Adrenal gland (tissue), 9 donors: ENCODE measurements at regions not wholly inside any gene's neighbourhood (a gene's known extent, or its start where the extent isn't known, plus 50 kb on each side); places are given as distances from the start of the nearest gene placed in this dataset.

Experiments
- DNase-seq, 7 donors: peaks; one replicate each; pipeline ENCODE4 v3.0.0-alpha.2; 2019 to 2020
- H3K27ac ChIP-seq, 5 donors: fragments of 200-600 bp; sonication (generic) in 4 of 5; 1 replicate in 3 of 5; 2 replicates in 2 of 5; pipeline versions ENCODE4 v1.5.1 to v1.8.0; 2016 to 2020; ENCODE audit warnings: mild to moderate bottlenecking in 1 of 5
- H3K27me3 ChIP-seq: fragments of 200-600 bp; 2 replicates; pipeline ENCODE4 v1.8.0; 2021
- H3K36me3 ChIP-seq, 2 donors: fragments of 200-600 bp; replicated peaks in 1 of 2; 1 replicate in 1 of 2; 2 replicates in 1 of 2; pipeline versions ENCODE4 v1.5.1 to v1.8.0; 2018 to 2022
- H3K4me1 ChIP-seq, 2 donors: fragments of 200-600 bp; replicated peaks in 1 of 2; 1 replicate in 1 of 2; 2 replicates in 1 of 2; pipeline versions ENCODE4 v1.5.1 to v1.8.0; 2018 to 2021
- H3K4me3 ChIP-seq, 4 donors: fragments of 200-600 bp; sonication (generic) in 3 of 4; one replicate each; pipeline ENCODE4 v1.5.1; 2016 to 2018
- H3K9me3 ChIP-seq, 3 donors: fragments of 200-600 bp; sonication (generic) in 1 of 3; replicated peaks in 1 of 3; 1 replicate in 2 of 3; 2 replicates in 1 of 3; pipeline versions ENCODE4 v1.5.1 to v1.8.0; 2016 to 2021
- POLR2A ChIP-seq, 2 donors: fragments of 450-650 bp; IDR thresholded peaks; one replicate each; pipeline ENCODE4 v1.6.1; 2017; ENCODE audit warnings: antibody characterized with exemption in 2 of 2, mild to moderate bottlenecking in 2 of 2, moderate library complexity in 1 of 2
- WGBS, 4 donors: extraction: QIAGEN DNeasy Blood & Tissue Kit in 2 of 4; methylation state at CpG; one replicate each; pipeline versions ENCODE4 v1.1.5 to v1.1.7; 2013 to 2017; 5-methylcytosine and 5-hydroxymethylcytosine counted together
- intact Hi-C, 2 donors: fragments of 100-400 bp; cut with DNase I; formaldehyde crosslinking; loops; one replicate each; pipeline versions ENCODE4 v1.14.1 to v1.15.0; 2022 to 2023
- TF ChIP-seq, protein P1 (sequence below), 6 experiments: fragments of 450-650 bp in 4 of 6; fragments of 200-600 bp in 2 of 6; sonication (generic) in 1 of 6; IDR thresholded peaks; 1 replicate in 5 of 6; 2 replicates in 1 of 6; pipeline versions ENCODE4 v1.5.1 to v1.8.0; 2016 to 2021; ENCODE audit warnings: antibody characterized with exemption in 6 of 6, mild to moderate bottlenecking in 2 of 6, moderate library complexity in 1 of 6
- donor health status: healthy with polysubstance abuse.
- donor health status: Bipolar disorder and iron deficiency.
- donor health status: DM: yes; HTN: yes; CAD: no.
- donor health status: DM: no; HTN: no; CAD: no.
- donor health status: DM: no; HTN: no; CAD: no.

DNA sequence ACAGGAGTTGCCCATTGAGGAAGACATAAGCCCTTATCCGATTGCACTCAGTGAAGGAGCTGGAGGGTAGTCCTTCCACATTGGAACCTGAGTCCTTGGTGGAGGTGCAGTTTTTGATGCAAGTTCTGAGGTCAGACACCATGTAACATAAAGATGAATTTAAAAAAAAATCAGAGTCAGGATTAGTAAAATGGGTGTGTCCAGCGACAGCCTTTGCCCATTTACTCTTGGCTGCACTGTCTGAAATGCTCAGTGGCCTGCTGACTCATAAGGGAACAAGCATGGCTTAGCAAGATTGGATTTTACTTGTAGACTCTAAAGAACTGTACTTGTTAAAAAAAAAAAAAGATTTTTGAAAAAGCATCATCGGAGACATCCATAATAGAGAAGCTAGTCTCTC lies 241.1 kb upstream of the TOPAZ1 start:
- H3K27ac ChIP-seq = no peak overlapping the region
- no peak for DNase-seq
- no peaks in the 10 kb centered on the region for H3K36me3 ChIP-seq
- H3K4me3 ChIP-seq = no peak overlapping the region
- peaks cover 20 to 38% of the 10 kb centered on the region in 2 donors for H3K4me1 ChIP-seq
- H3K9me3 ChIP-seq = no peaks in the 10 kb centered on the region
- 79 to 89% (median 86%) methylated on average over 3 of the region's 3 CpGs for WGBS, 4 donors
- intact Hi-C loops = no loop called here
- no peak for TF ChIP-seq POLR2A (IDR thresholded peaks at IDR 0.05)
- TF ChIP-seq, protein P1, sequence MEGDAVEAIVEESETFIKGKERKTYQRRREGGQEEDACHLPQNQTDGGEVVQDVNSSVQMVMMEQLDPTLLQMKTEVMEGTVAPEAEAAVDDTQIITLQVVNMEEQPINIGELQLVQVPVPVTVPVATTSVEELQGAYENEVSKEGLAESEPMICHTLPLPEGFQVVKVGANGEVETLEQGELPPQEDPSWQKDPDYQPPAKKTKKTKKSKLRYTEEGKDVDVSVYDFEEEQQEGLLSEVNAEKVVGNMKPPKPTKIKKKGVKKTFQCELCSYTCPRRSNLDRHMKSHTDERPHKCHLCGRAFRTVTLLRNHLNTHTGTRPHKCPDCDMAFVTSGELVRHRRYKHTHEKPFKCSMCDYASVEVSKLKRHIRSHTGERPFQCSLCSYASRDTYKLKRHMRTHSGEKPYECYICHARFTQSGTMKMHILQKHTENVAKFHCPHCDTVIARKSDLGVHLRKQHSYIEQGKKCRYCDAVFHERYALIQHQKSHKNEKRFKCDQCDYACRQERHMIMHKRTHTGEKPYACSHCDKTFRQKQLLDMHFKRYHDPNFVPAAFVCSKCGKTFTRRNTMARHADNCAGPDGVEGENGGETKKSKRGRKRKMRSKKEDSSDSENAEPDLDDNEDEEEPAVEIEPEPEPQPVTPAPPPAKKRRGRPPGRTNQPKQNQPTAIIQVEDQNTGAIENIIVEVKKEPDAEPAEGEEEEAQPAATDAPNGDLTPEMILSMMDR (IDR thresholded peaks at IDR 0.05) = no peak
- H3K27me3 ChIP-seq = peaks cover 72% of the 10 kb centered on the region

GRCh38 chr3:44001072-44001471 lies 240.6 kb upstream of the TOPAZ1 start:
- 67 to 77% (median 72%) methylated on average over 3 of the region's 3 CpGs for WGBS, 4 donors
- TF ChIP-seq POLR2A (IDR thresholded peaks at IDR 0.05) = no peak
- TF ChIP-seq, protein P1 (IDR thresholded peaks at IDR 0.05) = no peak

GRCh38 chr3:44003801-44004200 lies 237.9 kb upstream of the TOPAZ1 start:
- Histone ChIP-seq H3K4me3 (no peak overlapping the region), H3K4me1 (peaks cover 8% of the 10 kb centered on the region in 2 donors), H3K27ac (no peak overlapping the region), H3K27me3 (peaks cover 50% of the 10 kb centered on the region), H3K9me3 (no peaks in the 10 kb centered on the region), H3K36me3 (no peaks in the 10 kb centered on the region)
- 66 to 70% (median 67%) methylated on average over 6 of the region's 6 CpGs for WGBS, 4 donors
- DNase-seq = no peak
- TF ChIP-seq, protein P1 (IDR thresholded peaks at IDR 0.05) = no peak
- no peak for TF ChIP-seq POLR2A (IDR thresholded peaks at IDR 0.05)
- intact Hi-C loops = no loop called here

More at GRCh38 chr3:44001072-44001471, 240.6 kb upstream of the TOPAZ1 start:
- Histone ChIP-seq H3K36me3 (no peaks in the 10 kb centered on the region), H3K27ac (no peak overlapping the region), H3K27me3 (peaks cover 73% of the 10 kb centered on the region), H3K4me1 (peaks cover 19 to 34% of the 10 kb centered on the region in 2 donors), H3K9me3 (no peaks in the 10 kb centered on the region), H3K4me3 (no peak overlapping the region)
- no peak for DNase-seq
- intact Hi-C loops = no loop called here

DNA sequence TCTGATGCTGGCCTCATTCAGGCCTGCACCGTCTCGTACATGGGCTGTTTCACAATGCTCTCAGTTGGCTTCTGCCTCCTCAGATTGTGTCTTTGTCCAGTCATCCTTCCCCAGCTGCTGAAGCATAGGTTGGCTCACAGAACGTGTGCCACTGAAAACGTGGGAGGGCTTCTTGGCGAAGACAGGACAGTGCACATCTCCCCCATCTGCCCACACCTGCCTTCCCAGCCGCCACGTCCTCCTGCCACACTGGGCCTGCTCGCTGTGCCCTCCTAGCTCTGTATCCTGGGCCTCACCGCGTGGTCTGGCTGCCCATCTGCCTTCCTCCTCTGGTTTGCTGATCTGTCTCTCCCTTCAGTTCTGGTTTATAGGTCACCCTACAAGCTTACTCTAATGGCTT lies 230.0 kb upstream of the TOPAZ1 start:
- WGBS, 4 donors = 87 to 96% (median 93%) methylated on average over 8 to 10 of the region's 10 CpGs
- H3K9me3 ChIP-seq = no peaks in the 10 kb centered on the region
- H3K27me3 ChIP-seq = no peaks in the 10 kb centered on the region
- H3K36me3 ChIP-seq = no peaks in the 10 kb centered on the region
- TF ChIP-seq, protein P1 (IDR thresholded peaks at IDR 0.05) = no peak
- TF ChIP-seq POLR2A (IDR thresholded peaks at IDR 0.05) = no peak
- no peak overlapping the region for H3K27ac ChIP-seq
- intact Hi-C loops = no loop called here
- H3K4me3 ChIP-seq = no peak overlapping the region
- DNase-seq = no peak
- H3K4me1 ChIP-seq = no peaks in the 10 kb centered on the region
